HCT116 (cell line): ENCODE measurements at regions not wholly inside any gene's neighbourhood (a gene's known extent, or its start where the extent isn't known, plus 50 kb on each side); places are given as distances from the start of the nearest gene placed in this dataset.

ENCODE experiments used
- ATAC-seq: fragments of 200-7000 bp; cut with Tn5 transposase; 2 replicates; pipeline ENCODE4 v1.9.1; 2020; ENCODE audit warnings: mild to moderate bottlenecking, moderate library complexity
- BruUV-seq: library from RNA; stranded (reverse); fragments of 400-500 nt; replicated peaks from 2 replicates; lab custom pipeline; 2021; lab: Mats Ljungman, UMichigan
- CTCF ChIA-PET: fragments of 300-600 bp; sonication (Branson Sonifier 250); formaldehyde crosslinking; loops from one replicate; lab custom pipeline; 2021; ENCODE audit warnings: antibody characterized with exemption; lab: Charles Lee
- POLR2A ChIA-PET: fragments of 300-600, 350-600 bp; sonication (Branson Sonifier 250); formaldehyde crosslinking; loops from one replicate; lab custom pipeline; 2021; ENCODE audit warnings: antibody characterized with exemption; lab: Charles Lee
- RAD21 ChIA-PET, 2 experiments: fragments of 300-600 bp; sonication (Branson Sonifier 250); formaldehyde crosslinking; loops; one replicate each; lab custom pipeline; 2023; ENCODE audit warnings: low total read pairs in 2 of 2; ENCODE audit not compliant: uncharacterized antibody in 2 of 2, unreplicated experiment in 2 of 2, low non-redundant PET in 1 of 2; lab: Charles Lee
- DNase-seq: peaks from one replicate; pipeline ENCODE4 v3.0.0-alpha.2; 2010; ENCODE audit warnings: low read depth, low spot score
- H2AFZ ChIP-seq: fragments of 200-600 bp; shearing (Covaris generic), sonication (generic); 2 replicates; pipeline ENCODE4 v1.6.1; 2017; ENCODE audit warnings: low read depth, mixed run types, mixed read lengths, antibody characterized with exemption, low read length; ENCODE audit not compliant: poor library complexity, severe bottlenecking
- H3K27ac ChIP-seq: 2 replicates; pipeline ENCODE4 v1.5.1; 2012; ENCODE audit warnings: low read depth, low read length
- H3K27me3 ChIP-seq: fragments of 200-600 bp; sonication (generic); 2 replicates; pipeline ENCODE4 v1.6.1; 2016; ENCODE audit warnings: mixed run types, low read length, mixed read lengths; ENCODE audit not compliant: insufficient read depth
- H3K36me3 ChIP-seq, 2 experiments: fragments of 200-500 bp in 1 of 2; fragments of 200-600 bp in 1 of 2; sonication (Bioruptor generic) in 1 of 2; sonication (generic) in 1 of 2; 2 replicates each; pipeline versions ENCODE4 v1.5.1 to v1.6.1; 2014 to 2016; ENCODE audit warnings: low read length in 2 of 2, inconsistent platforms in 1 of 2, mixed read lengths in 1 of 2, mixed run types in 1 of 2; ENCODE audit not compliant: insufficient read depth in 2 of 2, control insufficient read depth in 1 of 2
- H3K4me1 ChIP-seq, 2 experiments: fragments of 200-600 bp in 1 of 2; sonication (generic) in 1 of 2; 2 replicates each; pipeline versions ENCODE4 v1.5.1 to v1.6.1; 2012 to 2017; ENCODE audit warnings: low read length in 2 of 2, inconsistent platforms in 1 of 2, mild to moderate bottlenecking in 1 of 2, mixed read lengths in 1 of 2, mixed run types in 1 of 2, moderate library complexity in 1 of 2; ENCODE audit not compliant: insufficient read depth in 2 of 2, control insufficient read depth in 1 of 2
- H3K4me2 ChIP-seq: fragments of 200-600 bp; sonication (generic); 2 replicates; pipeline ENCODE4 v1.6.1; 2017; ENCODE audit warnings: mixed run types, low read length, mixed read lengths
- H3K4me3 ChIP-seq, 2 experiments: fragments of 200-600 bp in 1 of 2; sonication (generic) in 1 of 2; replicated peaks in 1 of 2; 2 replicates each; pipeline ENCODE4 v1.5.1; 2011 to 2016; ENCODE audit warnings: low read length in 2 of 2, control low read depth in 1 of 2, low read depth in 1 of 2, mild to moderate bottlenecking in 1 of 2, mixed read lengths in 1 of 2, mixed run types in 1 of 2
- H3K79me2 ChIP-seq: fragments of 200-600 bp; sonication (generic); 2 replicates; pipeline ENCODE4 v1.6.1; 2017; ENCODE audit warnings: mild to moderate bottlenecking, mixed run types, low read length, moderate library complexity, mixed read lengths; ENCODE audit not compliant: insufficient read depth
- H3K9ac ChIP-seq: fragments of 200-600 bp; sonication (generic); 2 replicates; pipeline ENCODE4 v1.6.1; 2016; ENCODE audit warnings: low read length, mixed read lengths
- H3K9me2 ChIP-seq: fragments of 200-600 bp; sonication (generic), shearing (Covaris generic); 2 replicates; pipeline ENCODE4 v1.6.1; 2017; ENCODE audit warnings: mixed run types, mild to moderate bottlenecking, moderate library complexity; ENCODE audit not compliant: insufficient read depth
- H3K9me3 ChIP-seq, 2 experiments: fragments of 200-500 bp in 1 of 2; fragments of 200-600 bp in 1 of 2; sonication (Bioruptor generic) in 1 of 2; sonication (generic) in 1 of 2; 2 replicates each; pipeline ENCODE4 v1.6.1; 2014 to 2017; ENCODE audit warnings: low read length in 2 of 2, mixed read lengths in 2 of 2, inconsistent platforms in 1 of 2, low read depth in 1 of 2, mild to moderate bottlenecking in 1 of 2, mixed run types in 1 of 2, moderate library complexity in 1 of 2; ENCODE audit not compliant: control insufficient read depth in 1 of 2, insufficient read depth in 1 of 2
- H4K20me1 ChIP-seq: fragments of 200-600 bp; sonication (generic), shearing (Covaris generic); 2 replicates; pipeline ENCODE4 v1.6.1; 2017; ENCODE audit warnings: mixed run types, mild to moderate bottlenecking, moderate library complexity; ENCODE audit not compliant: insufficient read depth
- CBX3 ChIP-seq: IDR thresholded peaks from 2 replicates; pipeline ENCODE4 v1.6.1; 2012; ENCODE audit warnings: low read depth
- CEBPB ChIP-seq: IDR thresholded peaks from 2 replicates; pipeline ENCODE4 v1.6.1; 2012; ENCODE audit warnings: low read depth
- EGR1 ChIP-seq: IDR thresholded peaks from 2 replicates; pipeline ENCODE4 v1.6.1; 2012; ENCODE audit warnings: low read depth
- EZH2 ChIP-seq: fragments of 200-600 bp; sonication (generic); IDR thresholded peaks from 2 replicates; pipeline ENCODE4 v1.6.1; 2017; ENCODE audit warnings: antibody characterized with exemption, mixed run types
- EZH2phosphoT487 ChIP-seq: fragments of 200-600 bp; IDR thresholded peaks from 2 replicates; pipeline ENCODE4 v1.6.1; 2018; ENCODE audit warnings: antibody characterized with exemption, borderline replicate concordance
- JUND ChIP-seq: IDR thresholded peaks from 2 replicates; pipeline ENCODE4 v1.6.1; 2012
- POLR2A ChIP-seq: IDR thresholded peaks from 2 replicates; pipeline ENCODE4 v1.7.0; 2011; ENCODE audit warnings: borderline replicate concordance; ENCODE audit not compliant: insufficient read depth, insufficient read length; ENCODE audit errors: extremely low read depth
- RAD21 ChIP-seq: IDR thresholded peaks from 2 replicates; pipeline ENCODE4 v1.6.1; 2012; ENCODE audit warnings: low read depth, mild to moderate bottlenecking
- SP1 ChIP-seq: IDR thresholded peaks from 2 replicates; pipeline ENCODE4 v1.6.1; 2012; ENCODE audit warnings: low read depth
- SRF ChIP-seq: IDR thresholded peaks from 2 replicates; pipeline ENCODE4 v1.6.1; 2012; ENCODE audit warnings: low read depth
- TCF7L2 ChIP-seq: IDR thresholded peaks from 2 replicates; pipeline ENCODE4 v1.7.0; 2011; ENCODE audit warnings: borderline replicate concordance, inconsistent platforms; ENCODE audit not compliant: insufficient read depth, insufficient read length; ENCODE audit errors: extremely low read depth
- ZFX ChIP-seq: fragments of 450-650 bp; IDR thresholded peaks from 2 replicates; pipeline ENCODE4 v1.6.1; 2017
- ZNF274 ChIP-seq: fragments of 200-500 bp; sonication (Bioruptor generic); IDR thresholded peaks from 2 replicates; pipeline ENCODE4 v1.6.1; 2014; ENCODE audit warnings: mild to moderate bottlenecking, low read depth, low read length, inconsistent platforms
- intact Hi-C: fragments of 100-400 bp; cut with micrococcal nuclease; formaldehyde crosslinking; loops from 2 replicates; pipeline ENCODE4 v1.10.0; 2022
- TF ChIP-seq, protein P1 (sequence below): IDR thresholded peaks from 2 replicates; pipeline ENCODE4 v1.6.1; 2012
- TF ChIP-seq, protein P2 (sequence below): IDR thresholded peaks from 2 replicates; pipeline ENCODE4 v1.6.1; 2012
- TF ChIP-seq, protein P3 (sequence below): IDR thresholded peaks from 2 replicates; pipeline ENCODE4 v1.6.1; 2011; ENCODE audit warnings: mild to moderate bottlenecking, low read length, moderate library complexity; ENCODE audit not compliant: insufficient replicate concordance; ENCODE audit errors: extremely low read depth

DNA sequence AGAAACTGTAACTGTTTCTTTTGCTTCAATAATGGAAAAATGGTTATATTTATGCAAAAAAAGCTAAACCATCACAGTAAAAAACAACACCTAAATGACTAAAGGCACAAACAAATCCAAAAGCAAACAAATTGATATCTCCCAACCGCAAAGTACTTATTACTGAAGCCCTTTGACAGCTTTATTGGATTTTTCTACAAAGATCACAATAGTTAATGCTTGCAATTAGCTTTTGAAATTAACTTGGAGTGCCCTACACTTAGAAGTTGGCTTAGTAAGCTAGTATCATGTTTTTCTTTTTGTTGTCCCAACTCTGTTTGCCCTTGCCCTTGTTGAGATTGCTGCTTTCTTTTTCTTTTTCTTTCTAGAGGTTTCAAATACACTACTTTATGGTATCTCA, 257.5 kb downstream of the INHBA start:
- ChIA-PET RAD21 (no interaction called here), POLR2A (no interaction called here), CTCF (no interaction called here)
- no peaks in the 10 kb centered on the region for H4K20me1 ChIP-seq
- no peaks in the 10 kb centered on the region for H3K27me3 ChIP-seq
- DNase-seq (no peak), ATAC-seq (no peak)
- BruUV-seq = no TSS peak
- no peak overlapping the region for H3K4me2 ChIP-seq
- no peak overlapping the region for H2AFZ ChIP-seq
- intact Hi-C loops = no loop called here
- H3K9me3 ChIP-seq = peaks cover 0 to 3% of the 10 kb centered on the region in 2 experiments; a peak in 2 of 4 replicates
- no peaks in the 10 kb centered on the region for H3K79me2 ChIP-seq
- no peaks in the 10 kb centered on the region for H3K9me2 ChIP-seq
- no peaks in the 10 kb centered on the region for H3K36me3 ChIP-seq
- no peak overlapping the region for H3K9ac ChIP-seq
- TF ChIP-seq CBX3 (no peak), ZFX (no peak), ZNF274 (no peak), SP1 (no peak), TCF7L2 (no peak), RAD21 (no peak), EGR1 (no peak), SRF (no peak), CEBPB (no peak), EZH2 (no peak), EZH2phosphoT487 (no peak), POLR2A (no peak), JUND (no peak)
- TF ChIP-seq, protein P1, sequence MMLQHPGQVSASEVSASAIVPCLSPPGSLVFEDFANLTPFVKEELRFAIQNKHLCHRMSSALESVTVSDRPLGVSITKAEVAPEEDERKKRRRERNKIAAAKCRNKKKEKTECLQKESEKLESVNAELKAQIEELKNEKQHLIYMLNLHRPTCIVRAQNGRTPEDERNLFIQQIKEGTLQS = no peak
- TF ChIP-seq, protein P2, sequence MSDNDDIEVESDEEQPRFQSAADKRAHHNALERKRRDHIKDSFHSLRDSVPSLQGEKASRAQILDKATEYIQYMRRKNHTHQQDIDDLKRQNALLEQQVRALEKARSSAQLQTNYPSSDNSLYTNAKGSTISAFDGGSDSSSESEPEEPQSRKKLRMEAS = no peak
- TF ChIP-seq, protein P3, sequence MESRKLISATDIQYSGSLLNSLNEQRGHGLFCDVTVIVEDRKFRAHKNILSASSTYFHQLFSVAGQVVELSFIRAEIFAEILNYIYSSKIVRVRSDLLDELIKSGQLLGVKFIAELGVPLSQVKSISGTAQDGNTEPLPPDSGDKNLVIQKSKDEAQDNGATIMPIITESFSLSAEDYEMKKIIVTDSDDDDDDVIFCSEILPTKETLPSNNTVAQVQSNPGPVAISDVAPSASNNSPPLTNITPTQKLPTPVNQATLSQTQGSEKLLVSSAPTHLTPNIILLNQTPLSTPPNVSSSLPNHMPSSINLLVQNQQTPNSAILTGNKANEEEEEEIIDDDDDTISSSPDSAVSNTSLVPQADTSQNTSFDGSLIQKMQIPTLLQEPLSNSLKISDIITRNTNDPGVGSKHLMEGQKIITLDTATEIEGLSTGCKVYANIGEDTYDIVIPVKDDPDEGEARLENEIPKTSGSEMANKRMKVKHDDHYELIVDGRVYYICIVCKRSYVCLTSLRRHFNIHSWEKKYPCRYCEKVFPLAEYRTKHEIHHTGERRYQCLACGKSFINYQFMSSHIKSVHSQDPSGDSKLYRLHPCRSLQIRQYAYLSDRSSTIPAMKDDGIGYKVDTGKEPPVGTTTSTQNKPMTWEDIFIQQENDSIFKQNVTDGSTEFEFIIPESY = no peak
- H3K27ac ChIP-seq = no peak overlapping the region
- H3K4me1 ChIP-seq = no peaks in the 10 kb centered on the region
- H3K4me3 ChIP-seq = no peak overlapping the region
